GM18502 (cell line): ENCODE measurements at regions not wholly inside any gene's neighbourhood (a gene's known extent, or its start where the extent isn't known, plus 50 kb on each side); places are given as distances from the start of the nearest gene placed in this dataset.

Experiments
- ATAC-seq: cut with Tn5 transposase; IDR thresholded peaks from one replicate; pipeline ENCODE4 v1.9.1; 2021; ENCODE audit warnings: mild to moderate bottlenecking; ENCODE audit not compliant: unreplicated experiment, poor library complexity

DNA sequence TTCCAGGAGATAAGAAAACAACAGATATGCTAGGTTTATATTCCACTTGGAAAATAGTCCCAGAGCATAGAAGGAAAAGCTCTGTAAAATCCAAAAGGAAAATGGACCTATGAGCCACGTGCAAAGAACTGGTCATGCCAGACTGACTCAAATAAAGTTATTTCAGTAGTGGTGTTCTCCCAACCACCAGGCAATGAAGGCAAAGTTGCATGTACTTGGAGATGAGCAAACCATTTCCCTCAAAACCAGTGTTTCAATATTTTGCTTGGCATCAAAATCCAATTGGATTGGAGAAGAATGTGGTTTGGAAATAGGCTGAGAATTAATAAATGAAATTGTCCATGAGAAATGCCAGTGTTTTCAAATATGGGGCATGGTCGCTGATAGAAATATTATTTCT is 237.5 kb downstream of the ICOS start:
- ATAC-seq, result no peak

DNA sequence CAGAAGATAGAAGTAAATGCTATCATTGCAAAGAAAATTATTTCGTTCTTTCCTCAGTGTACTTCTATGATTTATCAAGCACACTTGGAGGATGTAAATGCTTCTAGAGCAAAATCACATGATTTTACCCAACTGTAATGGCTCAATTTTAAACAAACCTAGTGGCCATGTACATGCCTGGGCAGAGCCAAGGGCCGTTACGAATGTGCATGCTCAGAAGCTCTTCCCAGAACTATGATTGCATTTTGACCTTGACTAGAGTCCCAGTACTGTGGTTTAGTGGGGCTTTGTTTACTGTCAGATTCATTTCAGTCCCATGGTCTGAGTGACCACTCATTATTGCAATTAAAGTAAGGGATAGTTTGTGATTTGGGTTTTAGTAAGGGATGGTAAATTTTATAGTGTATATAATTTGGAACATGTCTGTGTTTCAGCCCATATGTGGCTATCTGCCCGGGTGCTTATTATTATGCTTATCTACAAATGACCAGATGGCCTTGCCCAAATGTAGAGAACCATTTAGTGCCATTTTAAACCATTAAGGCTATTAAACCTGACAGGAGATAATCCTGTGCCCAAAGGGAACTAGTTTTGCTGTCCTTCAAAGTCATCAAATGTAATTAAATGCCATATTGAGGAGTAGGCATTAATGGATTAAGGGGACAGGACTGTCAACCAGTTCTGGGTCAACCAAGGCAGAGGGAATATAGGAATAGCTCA is 239.1 kb downstream of the ICOS start:
- ATAC-seq, result no peak

DNA sequence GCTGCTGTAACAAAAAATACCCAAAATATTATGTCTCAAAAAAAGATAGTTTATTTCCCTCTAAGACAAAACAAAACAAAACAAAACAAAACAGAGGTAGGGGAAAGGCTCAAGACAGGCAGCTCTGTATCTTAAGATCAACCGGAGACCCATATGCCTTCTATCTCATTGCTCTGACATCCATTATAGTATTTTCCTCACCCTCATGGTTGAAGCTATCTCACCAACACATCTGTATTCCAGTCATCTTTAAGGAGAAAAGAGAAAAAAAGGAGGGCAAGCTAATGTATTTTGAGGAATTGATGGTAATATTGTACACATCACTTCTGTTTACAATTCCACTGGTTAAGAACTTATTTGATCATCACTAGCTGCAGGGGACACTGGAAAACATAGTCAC is 239.7 kb downstream of the ICOS start:
- no peak for ATAC-seq

DNA sequence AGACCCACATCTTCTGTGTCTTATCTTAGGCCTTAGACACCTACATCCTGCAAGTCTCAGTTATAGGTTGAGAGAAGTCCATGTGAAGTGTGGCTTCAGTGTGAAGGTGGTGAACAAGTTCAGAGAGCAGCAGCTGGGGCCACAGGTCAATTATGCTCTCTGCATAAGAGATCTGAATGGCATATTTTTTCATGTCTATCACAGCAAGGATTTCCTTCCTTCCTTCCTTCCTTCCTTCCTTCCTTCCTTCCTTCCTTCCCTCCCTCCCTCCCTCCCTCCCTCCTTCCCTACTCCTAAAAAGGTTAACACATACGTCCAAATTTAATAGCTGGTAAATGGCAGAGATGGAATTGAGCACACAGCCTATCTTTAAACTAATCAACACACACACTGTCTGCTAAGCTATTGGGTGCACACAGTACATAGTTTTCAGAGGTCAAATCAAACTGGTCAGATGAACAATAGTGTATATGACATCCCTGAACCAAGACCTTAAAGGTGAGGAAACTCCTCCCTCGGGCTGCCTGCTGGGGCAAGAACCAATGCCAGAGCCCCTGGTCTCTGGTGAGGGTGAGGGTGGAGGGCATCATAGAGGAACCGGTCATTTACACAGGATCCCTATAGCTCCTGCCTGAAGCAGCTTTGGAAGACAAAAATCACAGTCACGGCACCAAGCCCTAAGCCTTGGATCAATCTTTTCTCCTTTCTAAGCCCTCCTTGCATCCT is 240.9 kb downstream of the ICOS start:
- no peak for ATAC-seq

DNA sequence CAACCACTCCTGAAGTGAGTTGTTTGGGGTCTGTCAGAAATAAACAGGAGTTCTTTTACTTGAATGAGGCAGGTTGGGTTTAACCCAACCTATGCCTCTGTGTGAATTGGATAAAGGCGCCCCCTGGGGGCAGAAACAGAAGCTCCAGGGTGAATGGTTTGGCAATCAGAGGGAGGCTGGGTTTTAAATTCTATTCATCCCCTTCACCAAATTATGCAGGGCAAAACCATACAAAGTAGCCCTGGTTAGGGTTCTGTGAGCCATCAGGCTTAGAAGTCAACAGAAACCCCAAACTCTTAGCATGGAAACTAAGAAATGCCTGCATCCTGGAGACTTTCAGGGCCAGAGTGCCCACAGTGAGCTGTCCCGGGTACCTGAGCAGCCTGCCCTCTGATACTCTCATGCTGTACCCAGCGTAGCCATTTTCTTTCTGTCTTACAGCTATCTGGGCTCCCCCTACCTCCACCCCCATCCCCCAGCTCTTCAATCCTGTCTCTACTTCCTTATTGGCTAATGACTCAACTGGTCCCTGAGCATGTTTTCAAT is 241.5 kb downstream of the ICOS start:
- ATAC-seq, result no peak

DNA sequence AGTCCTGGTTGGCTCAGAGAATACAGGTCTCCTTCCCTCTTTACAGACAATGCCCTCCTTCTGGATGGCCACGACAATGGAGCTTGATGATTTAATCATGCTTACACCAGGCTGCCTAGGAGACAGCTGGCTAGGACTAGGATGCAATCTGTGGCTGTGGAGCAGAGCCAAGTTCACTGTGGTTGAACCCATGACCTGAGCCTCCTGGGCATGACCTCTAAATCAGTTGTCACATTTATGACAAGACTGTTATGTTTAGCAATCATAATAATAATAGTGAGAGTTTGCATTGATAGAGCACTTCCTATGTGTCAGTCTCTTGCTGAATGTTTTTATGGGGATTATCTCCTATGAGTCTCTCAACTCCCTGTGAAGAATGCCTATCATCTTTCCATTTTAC is 244.1 kb downstream of the ICOS start:
- no peak for ATAC-seq

DNA sequence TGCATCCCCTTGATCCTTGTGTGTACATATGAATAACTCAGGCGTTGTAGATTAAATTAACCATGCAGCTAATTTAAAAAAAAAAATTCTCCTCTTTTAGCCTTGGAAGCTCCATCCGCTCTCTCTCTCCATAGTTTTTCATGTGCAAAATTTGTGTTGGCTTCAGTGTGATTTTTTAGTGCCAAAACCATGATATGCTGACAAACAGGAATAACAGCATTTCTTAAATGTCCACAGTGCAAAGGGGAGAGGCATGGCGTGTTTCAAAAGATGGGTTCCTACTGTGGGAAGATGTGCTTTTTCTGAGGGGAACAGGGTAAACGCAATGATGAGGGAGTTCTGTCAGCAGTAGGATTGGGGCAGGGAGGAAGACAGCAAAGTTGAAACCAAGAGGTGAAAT is 247.0 kb downstream of the ICOS start:
- no peak for ATAC-seq

DNA sequence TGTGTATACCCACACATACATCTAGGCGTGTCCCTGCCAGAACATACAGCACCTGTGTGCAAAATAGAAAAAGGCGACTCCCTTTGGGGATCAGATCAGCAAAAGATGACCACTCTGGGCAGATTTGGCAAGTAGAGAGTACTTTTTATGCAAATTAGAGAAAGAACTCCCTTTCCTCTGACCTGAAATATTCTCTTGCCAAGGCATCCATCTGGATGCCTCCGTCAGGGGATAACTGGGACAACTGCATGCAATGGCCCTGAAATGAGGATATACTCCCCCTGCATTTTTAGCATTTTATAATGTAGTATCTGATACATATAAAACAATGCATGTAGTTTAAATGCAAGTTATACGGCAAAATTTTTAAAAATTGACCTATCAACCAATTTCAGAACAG is 247.7 kb downstream of the ICOS start:
- no peak for ATAC-seq

DNA sequence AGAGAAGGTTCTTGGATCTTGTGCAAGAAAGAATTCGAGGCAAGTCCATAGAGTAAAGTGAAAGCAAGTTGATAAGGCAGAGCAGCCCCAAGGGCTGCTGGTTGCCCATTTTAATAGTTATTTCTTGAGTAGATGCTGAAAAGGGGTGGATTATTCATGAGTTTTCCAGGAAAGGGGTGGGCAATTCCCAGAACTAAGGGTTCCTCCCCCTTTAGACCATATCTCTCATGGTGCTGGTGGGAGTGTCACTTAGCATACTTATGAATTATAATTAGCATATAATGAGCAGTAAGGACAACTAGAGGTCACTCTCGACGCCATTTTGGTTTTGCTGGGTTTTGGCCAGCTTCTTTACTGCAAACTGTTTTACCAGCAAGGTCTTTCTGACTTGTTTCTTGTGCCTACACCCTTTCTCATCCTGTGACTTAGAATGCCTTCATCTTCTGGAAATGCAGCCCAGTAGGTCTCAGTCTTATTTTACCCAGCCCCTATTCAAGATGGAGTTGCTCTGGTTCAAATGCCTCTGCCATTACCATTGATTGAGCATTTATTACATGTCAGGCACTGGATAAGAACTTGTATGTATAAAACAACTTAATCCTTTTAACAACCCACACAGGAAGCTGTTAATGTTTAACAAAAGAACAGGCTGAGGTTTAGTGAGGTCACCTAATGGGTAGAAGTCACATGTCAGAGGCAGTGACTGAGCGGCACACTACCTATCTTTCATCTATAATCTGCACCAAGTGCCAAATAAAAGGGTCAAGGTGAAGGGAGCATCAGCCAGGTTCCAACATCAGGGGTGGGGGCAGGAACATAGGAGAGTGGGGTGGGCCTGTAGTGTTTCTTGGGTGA is 250.9 kb downstream of the ICOS start:
- ATAC-seq, result no peak

DNA sequence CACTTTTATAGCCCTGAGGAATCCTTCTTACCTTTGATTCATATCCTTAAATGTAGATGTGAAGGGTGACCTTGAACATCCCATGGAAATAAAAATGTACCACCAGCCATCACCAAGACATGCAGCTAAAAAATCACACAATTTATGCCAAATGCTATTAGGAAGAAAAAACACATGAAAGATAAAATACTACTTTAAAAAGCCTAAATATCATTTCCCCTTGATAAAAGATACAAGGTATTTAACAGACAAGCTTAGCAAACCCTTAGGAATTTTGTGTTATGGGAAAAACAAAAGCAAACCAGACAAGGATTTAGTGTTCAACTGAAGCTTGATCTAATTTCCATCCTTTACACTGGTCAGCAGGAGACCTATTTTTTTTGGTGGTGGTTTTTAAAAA is 255.0 kb downstream of the ICOS start:
- no peak for ATAC-seq

DNA sequence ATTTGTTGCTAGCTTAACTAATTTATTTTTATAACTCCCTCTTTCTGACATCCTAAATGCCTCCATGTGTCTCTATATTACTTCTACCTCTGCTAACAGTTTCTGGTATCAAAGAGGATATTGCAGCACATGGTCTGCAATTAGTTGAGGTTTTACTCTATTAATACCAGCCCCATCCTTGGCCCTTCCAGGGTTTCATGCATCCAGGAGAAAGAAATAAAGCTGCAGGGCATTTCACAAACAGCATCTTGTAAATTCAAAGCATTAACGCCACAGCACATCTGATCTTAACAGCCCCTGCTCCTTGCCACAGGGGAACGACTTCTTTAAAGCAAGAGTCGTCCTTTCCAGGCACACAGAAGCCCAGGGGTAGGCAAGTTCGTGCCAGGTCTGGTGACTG is 258.9 kb downstream of the ICOS start:
- ATAC-seq, result no peak

DNA sequence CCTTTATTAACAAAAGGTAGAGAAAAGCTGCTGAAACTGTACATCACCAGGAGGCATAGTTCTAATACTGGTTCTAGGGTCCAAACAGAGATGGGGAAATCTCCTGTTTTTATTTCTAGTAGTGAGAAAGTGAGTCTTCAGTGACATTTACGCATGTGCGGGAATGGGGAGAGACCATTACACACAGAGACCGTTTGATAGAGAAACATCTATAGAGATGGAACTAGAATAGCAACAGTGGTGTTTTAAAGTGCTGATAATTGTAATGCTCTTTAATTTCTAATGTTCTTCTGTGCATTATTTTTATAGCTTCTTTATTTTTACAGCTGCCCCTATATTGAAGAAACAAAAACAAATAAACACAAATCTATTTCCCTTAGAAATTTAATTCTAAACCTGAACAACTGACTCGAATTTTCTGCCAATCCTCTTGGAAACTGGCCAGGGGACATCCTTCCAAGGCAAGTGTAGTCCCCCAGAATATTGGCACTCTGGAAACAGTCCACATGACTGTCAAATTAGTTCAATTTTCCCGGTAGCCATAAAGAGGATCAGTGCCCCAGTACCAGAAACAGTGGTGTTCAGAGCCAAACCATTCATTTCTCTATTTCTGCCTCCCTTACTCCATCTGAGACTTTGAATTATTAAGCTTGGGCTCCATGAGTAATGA is 260.9 kb downstream of the ICOS start:
- no peak for ATAC-seq

DNA sequence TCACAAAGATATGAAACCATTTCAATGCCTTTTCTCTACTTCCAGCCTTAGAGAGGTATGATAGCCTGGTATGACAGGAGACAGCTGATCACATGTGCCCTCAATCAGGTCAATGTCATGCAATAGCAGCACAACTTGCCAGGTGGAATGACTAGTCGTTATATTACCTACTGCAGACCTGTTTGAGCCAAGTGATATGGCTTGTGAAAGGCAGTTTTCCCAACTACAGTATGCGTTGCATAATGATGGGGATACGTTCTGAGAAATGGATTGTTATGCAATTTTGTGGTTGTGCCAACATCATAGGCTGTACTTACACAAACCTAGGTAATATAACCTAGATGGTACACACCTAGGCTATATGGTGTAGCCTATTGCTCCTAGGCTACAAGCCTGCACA is 262.8 kb downstream of the ICOS start:
- ATAC-seq, result no peak

DNA sequence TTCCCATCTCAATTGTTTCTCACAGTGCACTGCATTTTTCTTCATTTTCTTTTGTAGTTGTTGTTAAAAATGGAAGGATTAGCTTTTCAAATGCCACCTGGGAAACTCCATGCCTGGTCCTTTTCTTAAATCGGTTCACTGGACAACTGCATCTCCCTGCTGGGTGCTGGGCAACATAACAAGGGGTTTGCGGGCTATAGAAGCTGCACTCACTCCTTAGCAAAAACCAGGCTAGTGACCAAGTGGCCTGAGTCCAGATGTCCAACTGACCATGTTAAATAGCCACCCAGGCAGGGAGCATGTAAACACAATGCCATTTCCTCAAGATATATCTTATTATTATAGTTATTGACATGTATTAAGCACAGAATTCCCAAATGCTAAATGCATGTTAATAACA is 264.9 kb downstream of the ICOS start:
- no peak for ATAC-seq

DNA sequence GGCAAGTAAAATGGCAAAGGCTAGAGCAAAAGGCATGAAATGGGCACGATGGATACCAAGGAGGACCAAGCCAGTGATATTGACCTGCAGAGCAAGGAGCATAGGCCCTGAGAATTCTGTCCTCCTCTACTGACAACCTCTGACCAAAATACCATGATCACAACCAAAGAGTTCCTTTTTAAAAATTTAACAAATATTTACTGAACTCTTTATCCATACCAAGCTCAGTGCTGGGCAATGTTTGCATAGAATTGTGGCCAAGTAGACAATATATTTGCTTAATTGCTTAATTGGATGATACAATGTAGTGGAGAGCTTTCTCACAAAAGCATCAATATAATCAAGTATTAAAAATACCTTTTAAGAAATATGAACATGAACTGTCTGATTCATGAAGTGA is 265.7 kb downstream of the ICOS start:
- no peak for ATAC-seq

DNA sequence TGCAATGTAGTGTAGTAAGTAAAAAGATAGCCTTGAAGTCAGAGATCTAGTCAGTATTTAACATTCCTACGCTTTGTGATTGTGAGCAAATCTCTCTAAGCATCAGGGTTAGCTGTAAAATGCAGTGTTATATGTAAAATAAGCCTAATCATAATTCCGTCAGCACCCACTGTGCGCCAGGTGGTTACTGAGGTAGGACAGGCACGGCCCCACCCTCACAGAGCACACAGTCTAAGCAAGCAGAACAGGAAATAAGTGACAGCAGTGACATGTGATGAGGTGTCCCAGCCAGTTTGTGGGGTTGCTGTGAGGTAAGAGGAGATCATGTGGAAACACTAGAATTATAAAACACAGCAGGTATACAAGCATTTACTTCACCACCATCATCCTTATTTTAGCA is 267.1 kb downstream of the ICOS start:
- ATAC-seq, result no peak

DNA sequence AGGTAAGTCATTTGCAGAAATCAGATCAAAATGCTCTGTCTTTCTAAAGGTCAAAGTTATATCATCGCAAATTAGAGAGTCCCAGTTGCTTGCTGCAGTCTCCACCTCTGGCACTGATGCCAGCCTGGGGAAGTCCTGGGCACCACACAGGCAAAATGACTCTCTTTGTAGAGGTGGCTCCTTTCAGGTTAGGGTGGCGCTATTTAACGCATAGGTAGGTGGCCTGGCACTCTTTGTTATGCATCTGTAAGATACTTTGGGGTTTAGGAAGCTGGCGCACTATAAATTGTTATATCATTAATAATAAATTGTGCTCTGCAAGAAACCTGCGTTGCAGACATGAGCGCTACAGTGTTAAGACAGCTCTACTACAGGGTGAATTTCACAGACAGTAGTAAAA is 268.5 kb downstream of the ICOS start:
- ATAC-seq, result no peak

DNA sequence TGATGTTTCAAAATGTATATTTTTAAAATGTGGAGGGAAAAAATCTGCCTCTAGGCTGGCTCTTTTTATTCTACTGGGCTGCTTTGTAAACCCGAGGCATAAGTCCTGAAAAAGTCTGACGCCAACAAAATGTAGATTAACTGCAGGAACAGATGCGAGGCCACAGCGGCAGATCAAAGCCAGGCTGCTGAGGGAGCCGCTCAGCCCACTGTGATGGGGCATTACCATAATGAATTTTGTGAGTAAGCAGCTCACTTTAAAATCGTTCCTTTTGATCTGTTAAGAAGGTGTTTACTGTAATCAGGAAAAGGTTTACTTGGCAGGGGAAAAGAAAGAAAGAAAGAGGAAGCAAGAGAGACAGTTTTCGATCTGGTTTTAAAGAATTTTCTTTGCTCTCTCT is 269.0 kb downstream of the ICOS start:
- ATAC-seq, result no peak

DNA sequence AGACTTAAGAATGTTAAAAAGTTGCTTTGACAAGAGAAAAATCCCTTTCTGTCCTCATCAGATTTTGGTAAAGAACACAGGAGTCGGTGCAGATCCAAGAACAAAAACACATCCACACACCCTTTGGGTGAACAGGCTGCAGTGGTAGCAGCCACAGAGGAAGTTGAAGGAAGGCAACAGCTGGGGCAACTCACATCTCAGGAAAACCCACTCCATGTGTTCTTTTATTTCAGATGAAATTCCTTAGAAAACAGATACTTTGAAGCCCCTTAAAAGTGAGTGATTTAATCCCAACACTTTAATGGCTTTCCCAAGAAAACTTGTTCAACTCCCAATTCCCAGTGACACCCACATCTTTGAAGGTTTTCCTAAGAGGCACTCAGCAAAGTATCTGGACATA is 271.3 kb downstream of the ICOS start:
- ATAC-seq, result no peak

DNA sequence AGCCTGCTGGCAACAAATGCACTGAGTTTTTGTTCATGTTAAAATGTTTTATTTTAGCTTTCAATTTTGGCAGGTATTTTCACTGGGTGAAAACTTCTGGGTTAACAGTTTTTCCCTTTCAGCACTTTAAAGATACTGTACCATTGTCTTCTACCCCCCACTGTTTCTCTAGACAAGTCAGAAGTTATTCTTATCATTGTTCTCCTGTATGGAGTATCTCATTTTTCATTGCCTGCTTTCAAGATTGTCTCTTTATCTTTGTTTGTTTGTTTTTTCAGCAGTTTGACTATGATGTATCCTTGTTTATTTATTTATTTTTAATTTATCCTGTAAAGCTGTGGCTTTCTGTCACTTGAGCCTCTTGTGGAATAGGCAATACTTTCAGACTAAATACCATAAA is 277.0 kb downstream of the ICOS start:
- no peak for ATAC-seq

DNA sequence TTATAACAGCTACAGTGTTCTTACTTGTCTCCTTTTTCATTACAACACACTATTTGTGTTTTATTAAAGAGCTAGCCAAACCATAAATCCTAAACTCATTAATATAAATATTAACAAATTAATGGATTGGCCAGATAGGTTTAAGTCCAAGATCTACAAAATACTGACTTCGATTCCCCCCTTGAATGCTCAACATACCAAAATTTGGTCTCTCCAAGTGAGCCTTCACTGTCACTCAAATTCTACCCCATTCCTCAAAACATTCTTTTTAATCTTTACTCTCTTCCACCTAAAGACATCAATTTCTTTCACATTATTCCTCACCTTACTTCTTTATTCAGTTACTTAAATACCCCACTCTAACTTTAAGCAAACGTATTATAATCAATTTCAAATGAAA is 281.5 kb downstream of the ICOS start:
- no peak for ATAC-seq
